HEK293 (cell line): ENCODE measurements at regions not wholly inside any gene's neighbourhood (a gene's known extent, or its start where the extent isn't known, plus 50 kb on each side); places are given as distances from the start of the nearest gene placed in this dataset.

Experiments
- CTCF ChIA-PET: fragments of 350-600 bp; formaldehyde crosslinking; extraction: SDS; loops from one replicate; lab custom pipeline; 2021; ENCODE audit warnings: antibody characterized with exemption; lab: Yijun Ruan, JAX
- POLR2A ChIA-PET: fragments of 300-600 bp; formaldehyde crosslinking; extraction: SDS; loops from one replicate; lab custom pipeline; 2020; ENCODE audit warnings: antibody characterized with exemption, inconsistent platforms; lab: Yijun Ruan, JAX
- H3K27ac ChIP-seq: fragments of 200-500 bp; sonication (Bioruptor generic); 2 replicates; pipeline ENCODE4 v1.5.1; 2014; ENCODE audit warnings: low read depth, low read length, control low read depth, inconsistent platforms; ENCODE audit errors: extremely low read depth
- H3K36me3 ChIP-seq, 2 experiments: fragments of 200-500 bp in 1 of 2; sonication (Bioruptor generic) in 1 of 2; 1 replicate in 1 of 2; 2 replicates in 1 of 2; pipeline ENCODE4 v1.5.1; 2014 to 2017; ENCODE audit warnings: inconsistent platforms in 2 of 2, low read length in 2 of 2; ENCODE audit not compliant: control insufficient read depth in 2 of 2, insufficient read depth in 1 of 2
- H3K4me1 ChIP-seq: fragments of 200-500 bp; sonication (Bioruptor generic); 2 replicates; pipeline ENCODE4 v1.5.1; 2014; ENCODE audit warnings: mild to moderate bottlenecking, low read length, inconsistent platforms; ENCODE audit not compliant: control insufficient read depth, insufficient read depth
- H3K4me3 ChIP-seq: 2 replicates; pipeline ENCODE4 v1.5.1; 2011; ENCODE audit warnings: low read depth, mild to moderate bottlenecking, control low read depth, low read length, moderate library complexity
- H3K9me3 ChIP-seq: fragments of 200-500 bp; sonication (Bioruptor generic); 2 replicates; pipeline ENCODE4 v1.5.1; 2014; ENCODE audit warnings: low read depth, low read length, inconsistent platforms; ENCODE audit not compliant: control insufficient read depth, insufficient read depth
- GFI1B ChIP-seq: fragments of 450-650 bp; formaldehyde crosslinking; IDR thresholded peaks from 2 replicates; pipeline ENCODE4 v1.5.1; 2016; ENCODE audit warnings: missing biosample characterization, missing genetic modification characterization
- GLIS2 ChIP-seq: fragments of 450-650 bp; formaldehyde crosslinking; IDR thresholded peaks from 2 replicates; pipeline ENCODE4 v1.5.1; 2016; ENCODE audit warnings: missing biosample characterization, missing genetic modification characterization
- SP2 ChIP-seq: fragments of 450-650 bp; formaldehyde crosslinking; IDR thresholded peaks from 2 replicates; pipeline ENCODE4 v1.5.1; 2016; ENCODE audit warnings: missing biosample characterization, missing genetic modification characterization
- ZBTB21 ChIP-seq: fragments of 450-650 bp; formaldehyde crosslinking; IDR thresholded peaks from 2 replicates; pipeline ENCODE4 v1.5.1; 2017; ENCODE audit warnings: missing biosample characterization, missing genetic modification characterization
- ZFP37 ChIP-seq: fragments of 450-650 bp; formaldehyde crosslinking; IDR thresholded peaks from 2 replicates; pipeline ENCODE4 v1.5.1; 2016; ENCODE audit warnings: missing biosample characterization, missing genetic modification characterization
- ZIC2 ChIP-seq: fragments of 450-650 bp; formaldehyde crosslinking; IDR thresholded peaks from 2 replicates; pipeline ENCODE4 v1.5.1; 2016; ENCODE audit warnings: missing biosample characterization, missing genetic modification characterization
- ZNF10 ChIP-seq: fragments of 450-650 bp; formaldehyde crosslinking; IDR thresholded peaks from 2 replicates; pipeline ENCODE4 v1.5.1; 2017; ENCODE audit warnings: missing biosample characterization, missing genetic modification characterization
- ZNF157 ChIP-seq: fragments of 450-650 bp; formaldehyde crosslinking; IDR thresholded peaks from 2 replicates; pipeline ENCODE4 v1.5.1; 2016; ENCODE audit warnings: missing biosample characterization, missing genetic modification characterization
- ZNF184 ChIP-seq: fragments of 450-650 bp; IDR thresholded peaks from 2 replicates; pipeline ENCODE4 v1.5.1; 2018; ENCODE audit warnings: missing biosample characterization, mild to moderate bottlenecking, missing genetic modification characterization
- ZNF248 ChIP-seq: fragments of 450-650 bp; formaldehyde crosslinking; IDR thresholded peaks from 2 replicates; pipeline ENCODE4 v1.5.1; 2017; ENCODE audit warnings: missing biosample characterization, missing genetic modification characterization
- ZNF354C ChIP-seq: fragments of 450-650 bp; formaldehyde crosslinking; IDR thresholded peaks from 2 replicates; pipeline ENCODE4 v1.5.1; 2016; ENCODE audit warnings: missing biosample characterization, missing genetic modification characterization, low read depth, borderline replicate concordance
- ZNF391 ChIP-seq: fragments of 450-650 bp; formaldehyde crosslinking; IDR thresholded peaks from 2 replicates; pipeline ENCODE4 v1.5.1; 2016; ENCODE audit warnings: low read depth, missing biosample characterization, missing genetic modification characterization, borderline replicate concordance
- ZNF416 ChIP-seq: fragments of 450-650 bp; formaldehyde crosslinking; IDR thresholded peaks from 2 replicates; pipeline ENCODE4 v1.5.1; 2016; ENCODE audit warnings: missing biosample characterization, missing genetic modification characterization
- ZNF610 ChIP-seq: fragments of 450-650 bp; formaldehyde crosslinking; IDR thresholded peaks from 2 replicates; pipeline ENCODE4 v1.5.1; 2016; ENCODE audit warnings: missing biosample characterization, missing genetic modification characterization, borderline replicate concordance
- ZNF621 ChIP-seq: fragments of 450-650 bp; formaldehyde crosslinking; IDR thresholded peaks from 2 replicates; pipeline ENCODE4 v1.5.1; 2017; ENCODE audit warnings: missing biosample characterization, missing genetic modification characterization
- ZNF791 ChIP-seq: fragments of 450-650 bp; formaldehyde crosslinking; IDR thresholded peaks from 2 replicates; pipeline ENCODE4 v1.5.1; 2016; ENCODE audit warnings: missing biosample characterization, missing genetic modification characterization
- ZNF792 ChIP-seq: fragments of 450-650 bp; formaldehyde crosslinking; IDR thresholded peaks from 2 replicates; pipeline ENCODE4 v1.5.1; 2016; ENCODE audit warnings: missing biosample characterization, missing genetic modification characterization
- ZNF843 ChIP-seq: fragments of 450-650 bp; formaldehyde crosslinking; IDR thresholded peaks from 2 replicates; pipeline ENCODE4 v1.5.1; 2016; ENCODE audit warnings: missing biosample characterization, missing genetic modification characterization
- TF ChIP-seq, protein P1 (sequence below): fragments of 450-650 bp; formaldehyde crosslinking; IDR thresholded peaks from 2 replicates; pipeline ENCODE4 v1.5.1; 2016; ENCODE audit warnings: missing biosample characterization, missing genetic modification characterization
- TF ChIP-seq, protein P2 (sequence below): fragments of 450-650 bp; formaldehyde crosslinking; IDR thresholded peaks from 2 replicates; pipeline ENCODE4 v1.5.1; 2016; ENCODE audit warnings: missing biosample characterization, missing genetic modification characterization
- TF ChIP-seq, protein P3 (sequence below): fragments of 450-650 bp; formaldehyde crosslinking; conservative IDR thresholded peaks from 2 replicates; pipeline ENCODE4 v1.5.1; 2016; ENCODE audit warnings: low read depth, missing biosample characterization, missing genetic modification characterization
- TF ChIP-seq, protein P4 (sequence below): fragments of 450-650 bp; IDR thresholded peaks from 2 replicates; pipeline ENCODE4 v1.5.1; 2018; ENCODE audit warnings: missing biosample characterization, mild to moderate bottlenecking, missing genetic modification characterization
- TF ChIP-seq, protein P5 (sequence below): fragments of 450-650 bp; formaldehyde crosslinking; IDR thresholded peaks from 2 replicates; pipeline ENCODE4 v1.5.1; 2016; ENCODE audit warnings: missing biosample characterization, missing genetic modification characterization
- TF ChIP-seq, protein P6 (sequence below): fragments of 450-650 bp; formaldehyde crosslinking; IDR thresholded peaks from 2 replicates; pipeline ENCODE4 v1.5.1; 2016; ENCODE audit warnings: missing biosample characterization, missing genetic modification characterization

DNA sequence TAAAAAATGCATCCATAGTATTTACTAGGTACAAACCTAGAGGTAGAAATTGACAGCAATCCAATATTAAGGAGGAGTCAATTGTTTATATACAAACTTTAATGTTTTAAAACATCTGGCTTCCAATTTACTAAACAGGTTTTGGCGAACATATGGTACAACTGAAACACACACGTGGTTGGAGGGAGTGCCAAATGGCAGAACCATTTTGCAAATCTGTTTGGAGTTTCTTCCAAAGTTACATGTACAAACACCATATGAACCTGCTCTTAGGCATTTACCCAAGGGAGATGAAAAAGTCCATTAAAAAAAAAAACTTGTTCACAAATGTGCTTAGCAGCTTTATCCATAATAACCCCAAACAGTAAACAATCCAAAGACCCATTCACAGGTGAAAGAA lies 159.8 kb upstream of the MYOCD start (continued):
- TF ChIP-seq, protein P1, sequence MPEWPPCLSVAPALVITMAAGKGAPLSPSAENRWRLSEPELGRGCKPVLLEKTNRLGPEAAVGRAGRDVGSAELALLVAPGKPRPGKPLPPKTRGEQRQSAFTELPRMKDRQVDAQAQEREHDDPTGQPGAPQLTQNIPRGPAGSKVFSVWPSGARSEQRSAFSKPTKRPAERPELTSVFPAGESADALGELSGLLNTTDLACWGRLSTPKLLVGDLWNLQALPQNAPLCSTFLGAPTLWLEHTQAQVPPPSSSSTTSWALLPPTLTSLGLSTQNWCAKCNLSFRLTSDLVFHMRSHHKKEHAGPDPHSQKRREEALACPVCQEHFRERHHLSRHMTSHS (tag by site-specific recombination) = no peak
- TF ChIP-seq ZIC2 (tag by site-specific recombination) (no peak), ZNF791 (tag by site-specific recombination) (no peak), ZNF391 (no peak)
- TF ChIP-seq, protein P2, sequence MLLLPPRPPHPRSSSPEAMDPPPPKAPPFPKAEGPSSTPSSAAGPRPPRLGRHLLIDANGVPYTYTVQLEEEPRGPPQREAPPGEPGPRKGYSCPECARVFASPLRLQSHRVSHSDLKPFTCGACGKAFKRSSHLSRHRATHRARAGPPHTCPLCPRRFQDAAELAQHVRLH (tag by site-specific recombination) = no peak

DNA sequence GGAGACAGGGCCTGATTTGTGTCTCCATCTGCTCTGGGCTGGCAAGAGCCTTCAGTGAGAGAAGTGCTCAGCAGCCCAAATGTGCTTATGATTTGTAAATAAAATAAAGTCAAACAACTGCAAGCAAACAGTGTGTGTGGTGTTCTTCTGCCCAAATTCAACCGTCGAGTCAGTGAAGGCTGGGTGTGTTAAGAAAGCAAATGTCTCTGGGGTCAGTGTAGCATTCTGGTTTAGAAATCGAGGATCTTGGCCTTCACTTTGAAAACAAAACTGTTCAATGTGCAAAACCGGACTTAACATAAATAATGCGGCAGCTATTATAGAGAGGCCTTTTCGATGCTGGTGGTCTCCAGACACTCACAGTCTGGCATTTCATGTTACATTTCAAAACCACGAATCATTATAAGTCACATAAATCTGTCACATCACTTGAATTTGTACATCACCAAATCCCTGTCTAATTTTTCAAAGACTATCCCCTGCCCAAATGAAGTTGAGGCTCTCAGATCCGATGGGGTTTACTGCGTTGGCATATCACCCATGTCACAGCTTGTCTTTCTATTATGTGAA lies 158.6 kb upstream of the MYOCD start:
- Histone ChIP-seq H3K4me3 (no peak overlapping the region), H3K4me1 (no peaks in the 10 kb centered on the region), H3K9me3 (no peaks in the 10 kb centered on the region), H3K27ac (no peak overlapping the region), H3K36me3 (no peaks in the 10 kb centered on the region)
- ChIA-PET CTCF (interaction anchor here (1.3 kb wide), 1 partner anchor 38 kb away, joined by 4 read pairs; no protein-coding TSS in a partner anchor), POLR2A (no interaction called here)
- TF ChIP-seq ZNF391 (no peak), ZNF354C (tag by site-specific recombination) (no peak)

DNA sequence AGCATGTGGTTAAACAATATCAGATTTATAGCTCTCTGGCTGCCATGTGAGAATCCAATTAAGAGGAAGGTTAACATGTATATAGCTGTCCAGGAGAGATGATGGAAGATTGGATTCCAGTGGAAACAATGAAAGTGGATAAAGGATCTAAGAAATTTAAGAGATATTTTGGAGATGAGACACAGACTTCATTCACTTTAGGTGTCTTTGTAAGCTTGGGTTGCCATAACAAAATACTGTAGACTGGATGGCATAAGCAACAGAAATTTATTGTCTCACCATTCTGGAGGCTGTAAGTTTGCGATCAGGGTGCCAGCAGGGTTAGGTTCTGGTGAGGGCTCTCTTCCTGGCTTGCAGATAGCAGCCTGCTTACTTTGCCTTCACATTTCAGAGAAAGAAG lies 155.9 kb upstream of the MYOCD start:
- Histone ChIP-seq H3K4me1 (no peaks in the 10 kb centered on the region), H3K27ac (no peak overlapping the region), H3K36me3 (no peaks in the 10 kb centered on the region), H3K4me3 (no peak overlapping the region), H3K9me3 (no peaks in the 10 kb centered on the region)
- POLR2A ChIA-PET = no interaction called here
- CTCF ChIA-PET = interaction anchor here (0.7 to 2.7 kb wide), 3 partner anchors 36 to 342 kb away, joined by 3 to 11 read pairs (median 3); no protein-coding TSS in a partner anchor
- TF ChIP-seq ZNF184 (tag by site-specific recombination) (no peak), ZNF621 (no peak), ZNF157 (tag by site-specific recombination) (no peak), GLIS2 (tag by site-specific recombination) (no peak), ZNF248 (tag by site-specific recombination) (no peak), ZNF416 (no peak), ZNF10 (tag by site-specific recombination) (no peak), ZNF843 (no peak), ZBTB21 (tag by site-specific recombination) (no peak), ZFP37 (tag by site-specific recombination) (no peak), GFI1B (no peak), SP2 (tag by site-specific recombination) (no peak), ZNF610 (tag by site-specific recombination) (no peak), ZNF792 (tag by site-specific recombination) (no peak)
- TF ChIP-seq, protein P3, sequence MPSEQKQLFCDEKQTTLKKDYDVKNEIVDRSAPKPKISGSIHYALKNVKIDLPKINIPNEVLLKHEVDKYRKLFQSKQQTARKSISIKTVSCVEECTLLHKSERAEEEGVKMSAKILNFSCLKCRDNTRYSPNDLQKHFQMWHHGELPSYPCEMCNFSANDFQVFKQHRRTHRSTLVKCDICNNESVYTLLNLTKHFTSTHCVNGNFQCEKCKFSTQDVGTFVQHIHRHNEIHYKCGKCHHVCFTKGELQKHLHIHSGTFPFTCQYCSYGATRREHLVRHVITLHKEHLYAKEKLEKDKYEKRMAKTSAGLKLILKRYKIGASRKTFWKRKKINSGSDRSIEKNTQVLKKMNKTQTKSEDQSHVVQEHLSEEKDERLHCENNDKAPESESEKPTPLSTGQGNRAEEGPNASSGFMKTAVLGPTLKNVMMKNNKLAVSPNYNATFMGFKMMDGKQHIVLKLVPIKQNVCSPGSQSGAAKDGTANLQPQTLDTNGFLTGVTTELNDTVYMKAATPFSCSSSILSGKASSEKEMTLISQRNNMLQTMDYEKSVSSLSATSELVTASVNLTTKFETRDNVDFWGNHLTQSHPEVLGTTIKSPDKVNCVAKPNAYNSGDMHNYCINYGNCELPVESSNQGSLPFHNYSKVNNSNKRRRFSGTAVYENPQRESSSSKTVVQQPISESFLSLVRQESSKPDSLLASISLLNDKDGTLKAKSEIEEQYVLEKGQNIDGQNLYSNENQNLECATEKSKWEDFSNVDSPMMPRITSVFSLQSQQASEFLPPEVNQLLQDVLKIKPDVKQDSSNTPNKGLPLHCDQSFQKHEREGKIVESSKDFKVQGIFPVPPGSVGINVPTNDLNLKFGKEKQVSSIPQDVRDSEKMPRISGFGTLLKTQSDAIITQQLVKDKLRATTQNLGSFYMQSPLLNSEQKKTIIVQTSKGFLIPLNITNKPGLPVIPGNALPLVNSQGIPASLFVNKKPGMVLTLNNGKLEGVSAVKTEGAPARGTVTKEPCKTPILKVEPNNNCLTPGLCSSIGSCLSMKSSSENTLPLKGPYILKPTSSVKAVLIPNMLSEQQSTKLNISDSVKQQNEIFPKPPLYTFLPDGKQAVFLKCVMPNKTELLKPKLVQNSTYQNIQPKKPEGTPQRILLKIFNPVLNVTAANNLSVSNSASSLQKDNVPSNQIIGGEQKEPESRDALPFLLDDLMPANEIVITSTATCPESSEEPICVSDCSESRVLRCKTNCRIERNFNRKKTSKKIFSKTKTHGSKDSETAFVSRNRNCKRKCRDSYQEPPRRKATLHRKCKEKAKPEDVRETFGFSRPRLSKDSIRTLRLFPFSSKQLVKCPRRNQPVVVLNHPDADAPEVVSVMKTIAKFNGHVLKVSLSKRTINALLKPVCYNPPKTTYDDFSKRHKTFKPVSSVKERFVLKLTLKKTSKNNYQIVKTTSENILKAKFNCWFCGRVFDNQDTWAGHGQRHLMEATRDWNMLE (tag by site-specific recombination) = no peak
- TF ChIP-seq, protein P4, sequence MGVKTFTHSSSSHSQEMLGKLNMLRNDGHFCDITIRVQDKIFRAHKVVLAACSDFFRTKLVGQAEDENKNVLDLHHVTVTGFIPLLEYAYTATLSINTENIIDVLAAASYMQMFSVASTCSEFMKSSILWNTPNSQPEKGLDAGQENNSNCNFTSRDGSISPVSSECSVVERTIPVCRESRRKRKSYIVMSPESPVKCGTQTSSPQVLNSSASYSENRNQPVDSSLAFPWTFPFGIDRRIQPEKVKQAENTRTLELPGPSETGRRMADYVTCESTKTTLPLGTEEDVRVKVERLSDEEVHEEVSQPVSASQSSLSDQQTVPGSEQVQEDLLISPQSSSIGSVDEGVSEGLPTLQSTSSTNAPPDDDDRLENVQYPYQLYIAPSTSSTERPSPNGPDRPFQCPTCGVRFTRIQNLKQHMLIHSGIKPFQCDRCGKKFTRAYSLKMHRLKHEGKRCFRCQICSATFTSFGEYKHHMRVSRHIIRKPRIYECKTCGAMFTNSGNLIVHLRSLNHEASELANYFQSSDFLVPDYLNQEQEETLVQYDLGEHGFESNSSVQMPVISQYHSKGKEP (tag by site-specific recombination) = no peak
- TF ChIP-seq, protein P5, sequence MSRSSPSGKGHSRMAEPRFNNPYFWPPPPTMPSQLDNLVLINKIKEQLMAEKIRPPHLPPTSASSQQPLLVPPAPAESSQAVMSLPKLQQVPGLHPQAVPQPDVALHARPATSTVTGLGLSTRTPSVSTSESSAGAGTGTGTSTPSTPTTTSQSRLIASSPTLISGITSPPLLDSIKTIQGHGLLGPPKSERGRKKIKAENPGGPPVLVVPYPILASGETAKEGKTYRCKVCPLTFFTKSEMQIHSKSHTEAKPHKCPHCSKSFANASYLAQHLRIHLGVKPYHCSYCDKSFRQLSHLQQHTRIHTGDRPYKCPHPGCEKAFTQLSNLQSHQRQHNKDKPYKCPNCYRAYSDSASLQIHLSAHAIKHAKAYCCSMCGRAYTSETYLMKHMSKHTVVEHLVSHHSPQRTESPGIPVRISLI = no peak
- TF ChIP-seq, protein P6, sequence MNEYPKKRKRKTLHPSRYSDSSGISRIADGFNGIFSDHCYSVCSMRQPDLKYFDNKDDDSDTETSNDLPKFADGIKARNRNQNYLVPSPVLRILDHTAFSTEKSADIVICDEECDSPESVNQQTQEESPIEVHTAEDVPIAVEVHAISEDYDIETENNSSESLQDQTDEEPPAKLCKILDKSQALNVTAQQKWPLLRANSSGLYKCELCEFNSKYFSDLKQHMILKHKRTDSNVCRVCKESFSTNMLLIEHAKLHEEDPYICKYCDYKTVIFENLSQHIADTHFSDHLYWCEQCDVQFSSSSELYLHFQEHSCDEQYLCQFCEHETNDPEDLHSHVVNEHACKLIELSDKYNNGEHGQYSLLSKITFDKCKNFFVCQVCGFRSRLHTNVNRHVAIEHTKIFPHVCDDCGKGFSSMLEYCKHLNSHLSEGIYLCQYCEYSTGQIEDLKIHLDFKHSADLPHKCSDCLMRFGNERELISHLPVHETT = no peak
